HG03175 (cell line): ENCODE measurements at regions not wholly inside any gene's neighbourhood (a gene's known extent, or its start where the extent isn't known, plus 50 kb on each side); places are given as distances from the start of the nearest gene placed in this dataset.

ENCODE experiments used
- ATAC-seq: cut with Tn5 transposase; IDR thresholded peaks from one replicate; pipeline ENCODE4 v1.9.1; 2021; ENCODE audit warnings: mild to moderate bottlenecking, moderate library complexity; ENCODE audit not compliant: unreplicated experiment

- no peak for ATAC-seq
Observed at GRCh38 chr3:147755310-147755709, 346.1 kb downstream of the ZIC1 start.

GRCh38 chr3:147756476-147756875, 347.3 kb downstream of the ZIC1 start:
- ATAC-seq, result no peak

GRCh38 chr3:147757866-147758265, 348.7 kb downstream of the ZIC1 start:
- ATAC-seq, result no peak

GRCh38 chr3:147758771-147759170, 349.6 kb downstream of the ZIC1 start:
- ATAC-seq, result no peak

GRCh38 chr3:147760085-147760484, 350.9 kb downstream of the ZIC1 start:
- no peak for ATAC-seq

- ATAC-seq, result no peak
Observed at GRCh38 chr3:147760941-147761340, 351.8 kb downstream of the ZIC1 start.

- no peak for ATAC-seq
Observed at GRCh38 chr3:147773116-147773630, 364.0 kb downstream of the ZIC1 start.

GRCh38 chr3:147775411-147775810, 366.2 kb downstream of the ZIC1 start:
- ATAC-seq, result no peak

GRCh38 chr3:147775816-147776530, 366.8 kb downstream of the ZIC1 start:
- no peak for ATAC-seq

- ATAC-seq, result no peak
Observed at GRCh38 chr3:147793841-147794240, 384.7 kb downstream of the ZIC1 start.

- ATAC-seq, result no peak
Observed at GRCh38 chr3:147794596-147794995, 385.4 kb downstream of the ZIC1 start.

GRCh38 chr3:147795418-147795817, 386.3 kb downstream of the ZIC1 start:
- ATAC-seq, result no peak

GRCh38 chr3:147797095-147797494, 387.9 kb downstream of the ZIC1 start:
- no peak for ATAC-seq

- no peak for ATAC-seq
Observed at GRCh38 chr3:147799601-147800000, 390.4 kb downstream of the ZIC1 start.

- no peak for ATAC-seq
Observed at GRCh38 chr3:147807776-147808175, 398.6 kb downstream of the ZIC1 start.

GRCh38 chr3:147809206-147809605, 400.0 kb downstream of the ZIC1 start:
- no peak for ATAC-seq

- ATAC-seq, result no peak
Observed at GRCh38 chr3:147812186-147812911, 403.2 kb downstream of the ZIC1 start.

- ATAC-seq, result no peak
Observed at GRCh38 chr3:147813256-147813655, 404.1 kb downstream of the ZIC1 start.

GRCh38 chr3:147816752-147817151, 407.6 kb downstream of the ZIC1 start:
- ATAC-seq, result no peak

GRCh38 chr3:147832611-147833010, 423.4 kb downstream of the ZIC1 start:
- ATAC-seq, result no peak

- no peak for ATAC-seq
Observed at GRCh38 chr3:147836330-147836729, 427.2 kb downstream of the ZIC1 start.

GRCh38 chr3:147838652-147839051, 429.5 kb downstream of the ZIC1 start:
- no peak for ATAC-seq
